GM23338 (cell line): ENCODE measurements at regions not wholly inside any gene's neighbourhood (a gene's known extent, or its start where the extent isn't known, plus 50 kb on each side); places are given as distances from the start of the nearest gene placed in this dataset.

Experiments used
- ATAC-seq: fragments of 200-7000 bp; cut with Tn5 transposase; 3 replicates; pipeline ENCODE4 v1.9.1; 2020
- DNase-seq: peaks from one replicate; pipeline ENCODE4 v3.0.0-alpha.2; 2015; ENCODE audit warnings: low spot score
- H2AFZ ChIP-seq: fragments of 200-600 bp; sonication (generic); 2 replicates; pipeline ENCODE4 v1.8.0; 2016; ENCODE audit warnings: antibody characterized with exemption, mild to moderate bottlenecking, moderate library complexity
- H3F3A ChIP-seq: fragments of 200-600 bp; sonication (generic); replicated peaks from 2 replicates; pipeline ENCODE4 v1.8.0; 2017; ENCODE audit warnings: antibody characterized with exemption, mixed run types, low read depth
- H3K27ac ChIP-seq: fragments of 200-600 bp; sonication (generic); 2 replicates; pipeline ENCODE4 v1.6.1; 2016; ENCODE audit warnings: low read depth
- H3K27me3 ChIP-seq: fragments of 200-600 bp; sonication (generic); 2 replicates; pipeline ENCODE4 v1.8.0; 2016; ENCODE audit warnings: mild to moderate bottlenecking, mixed run types, moderate library complexity; ENCODE audit not compliant: insufficient read depth
- H3K36me3 ChIP-seq: fragments of 200-600 bp; sonication (generic); 2 replicates; pipeline ENCODE4 v1.8.0; 2016; ENCODE audit warnings: mild to moderate bottlenecking; ENCODE audit not compliant: insufficient read depth
- H3K4me1 ChIP-seq: fragments of 200-600 bp; sonication (generic); 2 replicates; pipeline ENCODE4 v1.8.0; 2016; ENCODE audit warnings: mild to moderate bottlenecking, moderate library complexity; ENCODE audit not compliant: insufficient read depth
- H3K4me2 ChIP-seq: fragments of 200-600 bp; sonication (generic); 2 replicates; pipeline ENCODE4 v1.7.1; 2017; ENCODE audit warnings: mixed run types
- H3K4me3 ChIP-seq: fragments of 200-600 bp; sonication (generic); 2 replicates; pipeline ENCODE4 v1.6.1; 2016; ENCODE audit warnings: mixed run types
- H3K79me2 ChIP-seq: fragments of 200-600 bp; sonication (generic); replicated peaks from 2 replicates; pipeline ENCODE4 v1.8.0; 2017; ENCODE audit warnings: mild to moderate bottlenecking; ENCODE audit not compliant: insufficient read depth
- H3K9me2 ChIP-seq: fragments of 200-600 bp; sonication (generic); 2 replicates; pipeline ENCODE4 v1.8.0; 2017; ENCODE audit not compliant: insufficient read depth
- H4K20me1 ChIP-seq: fragments of 200-600 bp; sonication (generic); replicated peaks from 2 replicates; pipeline ENCODE4 v1.8.0; 2017; ENCODE audit warnings: mild to moderate bottlenecking; ENCODE audit not compliant: insufficient read depth
- H3K27ac Mint-ChIP-seq: 2 replicates; pipeline ENCODE4 v1.8.0; 2020; ENCODE audit warnings: inconsistent platforms, mild to moderate bottlenecking, moderate library complexity, mixed read lengths
- H3K27me3 Mint-ChIP-seq: 3 replicates; pipeline ENCODE4 v1.8.0; 2022; ENCODE audit warnings: low read depth, mild to moderate bottlenecking, moderate library complexity, mixed read lengths, inconsistent platforms; ENCODE audit not compliant: insufficient read depth, poor library complexity
- H3K36me3 Mint-ChIP-seq: 3 replicates; pipeline ENCODE4 v1.8.0; 2021; ENCODE audit warnings: low read depth, mild to moderate bottlenecking, inconsistent platforms, moderate library complexity, mixed read lengths
- H3K4me1 Mint-ChIP-seq: 3 replicates; pipeline ENCODE4 v1.8.0; 2020; ENCODE audit warnings: mild to moderate bottlenecking, inconsistent platforms, mixed read lengths
- H3K4me3 Mint-ChIP-seq: 3 replicates; pipeline ENCODE4 v1.8.0; 2021; ENCODE audit warnings: moderate library complexity, mild to moderate bottlenecking, inconsistent platforms, mixed read lengths
- H3K9me3 Mint-ChIP-seq: 3 replicates; pipeline ENCODE4 v1.8.0; 2020; ENCODE audit warnings: moderate library complexity, mild to moderate bottlenecking, inconsistent platforms, mixed read lengths
- CREB1 ChIP-seq: fragments of 250-450 bp; sonication (Bioruptor Pico); IDR thresholded peaks from 2 replicates; pipeline ENCODE4 v1.5.0; 2020; ENCODE audit warnings: low read depth, mild to moderate bottlenecking, moderate library complexity
- CTCF ChIP-seq, 2 experiments: fragments of 200-600 bp in 1 of 2; sonication (generic) in 1 of 2; conservative IDR thresholded peaks; 2 replicates each; pipeline versions ENCODE4 v1.5.1 to v1.6.1; 2016 to 2017; ENCODE audit warnings: antibody characterized with exemption in 2 of 2, low read depth in 2 of 2, mild to moderate bottlenecking in 2 of 2, moderate library complexity in 1 of 2
- ETS1 ChIP-seq: IDR thresholded peaks from 2 replicates; pipeline ENCODE4 v1.6.1; 2016; ENCODE audit warnings: antibody characterized with exemption
- EZH2 ChIP-seq: fragments of 200-600 bp; sonication (generic); IDR thresholded peaks from one replicate; pipeline ENCODE4 v1.8.0; 2017; ENCODE audit warnings: antibody characterized with exemption, mild to moderate bottlenecking, low read depth; ENCODE audit not compliant: unreplicated experiment
- EZH2phosphoT487 ChIP-seq: fragments of 200-600 bp; sonication (generic); IDR thresholded peaks from one replicate; pipeline ENCODE4 v1.8.1; 2018; ENCODE audit warnings: antibody characterized with exemption; ENCODE audit not compliant: unreplicated experiment
- POLR2AphosphoS5 ChIP-seq: IDR thresholded peaks from 2 replicates; pipeline ENCODE4 v1.6.1; 2016; ENCODE audit warnings: antibody characterized with exemption, low read depth
- STAT1 ChIP-seq: IDR thresholded peaks from one replicate; pipeline ENCODE4 v1.6.1; 2016; ENCODE audit warnings: antibody characterized with exemption; ENCODE audit not compliant: unreplicated experiment
- ZNF331 ChIP-seq: fragments of 250-450 bp; sonication (Bioruptor Pico); IDR thresholded peaks from 2 replicates; pipeline ENCODE4 v1.5.0; 2020; ENCODE audit warnings: low read depth, mild to moderate bottlenecking, moderate library complexity
- ZNF462 ChIP-seq: fragments of 250-450 bp; sonication (Bioruptor Pico); IDR thresholded peaks from 2 replicates; pipeline ENCODE4 v1.5.0; 2020; ENCODE audit warnings: mild to moderate bottlenecking, moderate library complexity

- Mint-ChIP-seq H3K27ac (no peak overlapping the region), H3K9me3 (no peaks in the 10 kb centered on the region), H3K4me1 (no peaks in the 10 kb centered on the region), H3K36me3 (no peaks in the 10 kb centered on the region), H3K4me3 (no peak overlapping the region), H3K27me3 (no peaks in the 10 kb centered on the region)
- H2AFZ ChIP-seq, result no peak overlapping the region
- no peaks in the 10 kb centered on the region for H3K9me2 ChIP-seq
- H3F3A ChIP-seq, result no peaks in the 10 kb centered on the region
- no peaks in the 10 kb centered on the region for H3K79me2 ChIP-seq
- H3K27me3 ChIP-seq, result no peaks in the 10 kb centered on the region
- TF ChIP-seq EZH2, result no peak
- TF ChIP-seq ZNF462 (CRISPR knock-in tag), result no peak
- TF ChIP-seq ZNF331 (CRISPR knock-in tag), result no peak
- no peak for TF ChIP-seq CTCF (conservative IDR thresholded peaks at IDR 0.05; ENCODE audit: low read depth in 2 of 2)
- TF ChIP-seq POLR2AphosphoS5, result no peak
- no peak for TF ChIP-seq CREB1 (CRISPR knock-in tag)
- no peak for TF ChIP-seq ETS1
- TF ChIP-seq STAT1, result no peak
- no peak for TF ChIP-seq EZH2phosphoT487
- no peak for ATAC-seq
- DNase-seq, result no peak
- H4K20me1 ChIP-seq, result no peaks in the 10 kb centered on the region
- no peaks in the 10 kb centered on the region; the same call in 1 of the 2 replicates for H3K36me3 ChIP-seq
- no peak overlapping the region for H3K4me3 ChIP-seq
- H3K4me2 ChIP-seq, result no peak overlapping the region
- H3K4me1 ChIP-seq, result no peaks in the 10 kb centered on the region
- no peak overlapping the region for H3K27ac ChIP-seq
These were observed 1413.5 kb upstream of the RAG2 start for GRCh38 chr11:38011496-38011895.
